ENCODE measurements at regions not wholly inside any gene's neighbourhood (a gene's known extent, or its start where the extent isn't known, plus 50 kb on each side); places are given as distances from the start of the nearest gene placed in this dataset.

GRCh38 chr16:59596693-59597092 is 862.6 kb upstream of the GOT2 start:
- TF ChIP-seq CTCF (IDR thresholded peaks at IDR 0.05) (no peak), POLR2A (IDR thresholded peaks at IDR 0.05) (no peak)

Measured in testis (tissue), 2 donors.